H4 (cell line): ENCODE measurements at regions not wholly inside any gene's neighbourhood (a gene's known extent, or its start where the extent isn't known, plus 50 kb on each side); places are given as distances from the start of the nearest gene placed in this dataset.
A peak's percentile ranks its signal among the peaks of the same experiment; 100 is the strongest.

Source experiments
- DNase-seq: peaks from one replicate; pipeline ENCODE4 v3.0.0-alpha.2; 2015; ENCODE audit warnings: low spot score

GRCh38 chr13:21757763-21758162 is 86.9 kb downstream of the FGF9 start:
- DNase-seq = no peak

DNA sequence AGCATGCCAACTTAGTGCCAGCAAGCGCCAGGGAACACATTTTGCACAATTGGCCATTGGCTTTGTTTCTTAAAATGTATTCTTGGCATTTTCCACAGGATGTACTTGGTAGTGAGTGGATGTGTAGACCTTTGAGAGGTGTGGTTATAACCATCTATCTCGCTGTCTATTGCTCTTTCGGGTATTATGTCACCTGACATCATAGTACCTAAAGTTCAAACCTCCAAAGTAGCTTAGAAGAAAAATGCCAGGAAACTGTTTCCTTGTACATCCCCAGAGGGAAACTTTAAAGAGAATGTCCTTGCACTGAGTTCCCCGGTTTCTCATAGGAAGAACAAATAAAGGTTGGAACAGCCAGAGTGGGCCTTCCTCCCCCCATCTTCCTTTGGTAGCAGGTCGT is 87.6 kb downstream of the FGF9 start:
- DNase-seq = no peak

DNA sequence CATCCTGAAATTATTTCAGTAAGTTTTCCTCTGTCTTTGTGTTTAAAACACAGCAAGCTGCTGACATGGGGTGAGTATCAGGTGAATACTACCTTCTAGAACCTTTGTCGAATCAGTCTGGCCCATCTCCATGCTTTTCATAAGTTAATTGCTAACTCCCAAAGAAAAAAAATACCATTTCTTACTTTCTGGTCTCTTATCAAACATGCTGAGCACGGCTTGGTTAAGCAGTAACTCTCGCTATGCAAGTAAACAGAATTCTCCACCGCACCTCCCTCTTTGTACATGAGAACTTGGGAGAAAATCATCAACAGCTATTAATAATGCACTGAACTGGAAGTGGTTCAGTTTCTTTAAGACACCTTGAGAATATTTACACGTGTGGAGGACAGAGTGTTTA is 88.6 kb downstream of the FGF9 start:
- DNase-seq = no peak

DNA sequence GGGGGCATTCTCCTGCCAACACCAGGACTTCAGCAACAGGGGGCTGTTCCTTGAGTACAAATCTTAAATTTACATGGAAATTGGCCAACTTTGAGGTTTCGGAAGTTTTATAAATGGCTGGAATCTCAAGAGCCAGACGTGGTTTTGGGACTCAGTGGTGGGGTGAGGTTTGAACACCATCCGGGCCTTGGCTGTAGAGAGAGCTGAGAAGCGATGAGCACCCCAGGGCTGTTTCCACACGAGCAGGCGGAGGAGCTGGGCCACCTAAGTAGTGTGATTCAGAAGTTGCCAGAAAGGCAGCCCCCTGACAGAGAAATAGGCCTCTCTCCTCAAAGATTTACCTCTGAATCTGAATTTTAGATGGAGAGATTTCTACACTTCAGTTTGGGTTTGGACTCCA is 89.0 kb downstream of the FGF9 start:
- DNase-seq = no peak

DNA sequence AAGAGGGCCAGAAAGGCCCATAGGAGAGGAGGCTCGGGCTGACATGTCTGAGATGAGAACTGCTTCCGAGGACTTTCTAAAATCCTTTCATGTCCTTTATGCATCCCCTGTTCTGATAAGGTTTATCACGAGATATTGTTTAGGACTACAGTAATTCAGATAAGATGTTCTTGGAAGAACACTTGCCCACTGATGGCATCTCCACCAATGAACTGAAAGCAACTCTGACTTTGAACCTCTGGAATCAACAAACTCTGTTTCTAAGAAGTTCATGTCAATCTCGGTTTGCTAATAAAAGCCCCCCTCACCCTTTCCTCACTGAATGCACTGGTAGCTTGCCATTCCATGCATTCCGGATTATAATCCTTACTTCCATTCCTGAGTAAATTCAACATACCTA is 90.9 kb downstream of the FGF9 start:
- no peak for DNase-seq

- no peak for DNase-seq
Measured at GRCh38 chr13:21762512-21762911, 91.6 kb downstream of the FGF9 start.

GRCh38 chr13:21767032-21767431 is 96.2 kb downstream of the FGF9 start:
- no peak for DNase-seq

DNA sequence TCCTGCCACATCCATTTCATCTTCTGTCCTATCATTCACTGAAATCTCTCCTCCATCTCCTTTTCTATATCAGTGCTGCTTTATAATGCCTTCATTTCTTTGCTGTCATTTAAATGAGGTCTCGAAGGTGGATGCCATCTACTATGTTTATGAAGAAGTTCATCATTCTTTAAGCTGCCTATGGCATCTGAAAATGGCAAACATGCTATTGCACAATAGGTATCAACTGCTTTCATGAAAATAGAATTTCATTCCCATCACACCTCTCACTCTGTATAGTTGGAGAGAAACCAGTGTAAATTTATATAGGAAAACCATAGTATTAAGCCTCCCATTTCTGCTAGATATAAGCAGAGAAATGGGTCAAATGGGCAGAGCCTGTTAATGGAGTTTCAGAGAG is 100.2 kb downstream of the FGF9 start:
- DNase-seq = no peak

- no peak for DNase-seq
Measured at GRCh38 chr13:21777166-21777565, 106.3 kb downstream of the FGF9 start.

DNA sequence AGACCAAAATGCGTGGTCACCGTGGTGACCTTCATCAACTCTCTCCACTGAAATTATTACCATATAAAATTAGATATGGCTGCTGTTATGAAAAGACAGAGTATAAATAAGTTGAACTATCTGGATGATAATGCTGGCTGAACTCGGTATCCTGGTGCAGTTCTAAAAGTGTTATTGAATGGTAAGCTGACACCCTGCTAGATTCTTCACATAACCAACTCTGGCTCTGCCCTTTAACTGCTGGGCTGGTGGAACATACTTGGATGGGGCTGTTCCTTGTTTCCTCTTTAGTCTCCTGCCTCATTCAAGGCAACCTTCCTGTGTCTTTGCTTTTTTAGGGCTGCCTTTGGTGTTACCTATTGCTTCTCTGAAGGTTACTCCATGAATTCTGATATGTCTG is 106.9 kb downstream of the FGF9 start:
- DNase-seq = no peak

DNA sequence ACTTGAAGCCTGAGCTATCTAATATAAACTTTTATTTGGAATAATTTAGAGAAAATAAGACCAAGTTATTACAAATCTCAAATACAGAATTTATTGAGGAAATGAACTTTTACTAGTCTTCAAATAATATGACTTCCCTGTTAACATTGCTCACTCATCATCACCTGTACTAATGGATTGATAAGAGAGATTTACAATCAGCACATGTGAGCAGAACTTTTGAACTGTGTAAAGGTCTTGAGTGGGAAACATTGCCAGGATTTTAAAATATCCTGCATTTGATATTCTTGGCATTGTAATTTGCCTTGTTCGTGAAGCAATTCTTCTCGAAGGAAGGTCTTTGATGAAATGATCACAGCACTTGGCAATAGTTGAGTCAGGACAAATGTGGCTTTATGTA is 111.9 kb downstream of the FGF9 start:
- no peak for DNase-seq

DNA sequence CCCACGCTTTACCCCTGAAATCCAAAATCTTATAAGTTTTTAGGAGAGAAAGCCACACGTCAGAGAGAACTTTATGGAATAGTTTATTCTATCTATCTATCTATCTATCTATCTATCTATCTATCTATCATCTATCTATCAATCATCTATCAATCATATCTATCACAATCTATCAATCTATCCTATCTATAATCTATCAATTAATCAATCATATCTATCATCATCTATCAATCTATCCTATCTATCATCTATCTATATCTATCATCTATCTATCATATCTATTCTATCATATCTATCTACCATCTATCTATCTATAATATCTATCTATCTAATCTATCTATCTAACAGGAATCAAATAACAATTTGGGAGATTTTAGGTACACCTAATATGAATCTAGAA is 115.1 kb downstream of the FGF9 start:
- DNase-seq = no peak

- DNase-seq = no peak
Measured at GRCh38 chr13:21796066-21796465, 125.2 kb downstream of the FGF9 start.

DNA sequence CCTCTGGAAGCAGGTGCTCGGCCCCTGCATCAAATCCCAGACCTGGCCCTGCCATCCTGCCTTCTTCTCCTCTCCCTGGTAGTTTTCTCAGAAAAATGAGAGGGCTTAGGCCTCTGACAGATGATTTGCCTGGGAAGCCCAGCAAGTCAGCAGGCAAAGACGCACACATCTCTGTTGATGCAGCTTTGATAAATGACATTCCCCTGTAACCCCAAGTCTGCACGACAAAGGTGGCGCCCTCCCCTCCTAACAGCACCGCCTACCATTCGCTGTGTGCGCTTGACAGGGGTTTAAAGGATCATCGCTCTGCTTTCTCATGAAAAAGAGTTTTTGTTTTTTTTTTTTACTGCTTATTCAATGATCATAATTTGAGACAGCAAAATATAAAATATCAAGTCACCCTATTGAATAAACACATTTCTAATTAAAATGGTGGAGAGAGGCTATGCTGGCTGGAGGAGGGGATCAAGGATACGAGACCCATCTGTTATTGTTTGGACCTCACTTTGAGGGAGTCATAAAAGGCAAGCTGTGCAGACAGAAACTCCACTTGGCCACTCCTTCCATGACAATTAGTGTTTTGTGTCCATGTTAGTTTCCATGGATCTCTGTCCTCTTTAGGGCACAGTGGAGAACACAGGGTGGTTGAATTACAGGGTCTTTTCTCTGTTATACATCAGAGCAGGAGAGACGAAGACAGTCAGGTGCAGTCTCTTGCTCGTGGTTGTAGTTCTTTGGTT is 126.1 kb downstream of the FGF9 start:
- DNase-seq = no peak

GRCh38 chr13:21797736-21798135 is 126.9 kb downstream of the FGF9 start:
- DNase-seq = no peak

DNA sequence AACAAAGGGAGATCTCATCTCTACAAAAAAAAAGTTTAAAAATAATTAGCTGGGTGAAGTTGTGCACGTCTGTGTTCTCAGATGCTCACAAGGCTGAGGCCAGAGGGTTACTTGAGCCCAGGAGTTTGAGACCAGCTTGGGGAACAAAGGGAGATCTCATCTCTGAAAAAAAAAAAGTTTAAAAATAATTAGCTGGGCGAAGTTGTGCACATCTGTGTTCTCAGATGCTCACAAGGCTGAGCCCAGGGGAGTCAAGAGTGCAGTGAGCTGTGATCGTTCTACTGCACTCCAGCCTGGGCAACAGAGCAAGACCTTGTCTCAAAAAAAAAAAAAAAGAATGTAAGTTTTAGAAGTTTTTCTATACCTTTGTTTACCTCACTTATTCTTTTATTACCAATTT is 127.3 kb downstream of the FGF9 start:
- no peak for DNase-seq

- DNase-seq = no peak
Measured at GRCh38 chr13:21799671-21800070, 128.8 kb downstream of the FGF9 start.

- DNase-seq = no peak
Measured at GRCh38 chr13:21800837-21801616, 130.2 kb downstream of the FGF9 start.

DNA sequence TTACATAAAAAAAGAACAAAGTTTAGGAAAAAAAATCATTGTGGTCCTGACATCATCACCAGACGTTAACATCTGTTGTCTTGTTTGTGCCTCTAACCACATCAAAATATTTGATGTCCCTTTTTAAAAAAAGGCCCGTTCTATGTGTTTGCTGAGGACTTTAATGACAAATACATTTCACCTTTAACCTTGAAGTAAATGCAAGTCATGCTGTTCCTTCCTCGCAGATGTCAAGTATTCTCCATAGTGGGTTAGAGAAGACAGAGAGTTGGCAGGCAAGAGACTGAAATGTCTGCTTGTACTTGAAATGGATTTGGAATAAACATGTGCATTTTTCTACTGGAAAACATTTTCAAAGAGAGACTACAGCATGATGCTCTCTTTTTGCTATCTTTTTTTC is 134.9 kb downstream of the FGF9 start:
- no peak for DNase-seq

- DNase-seq = peak; percentile 71
Measured at GRCh38 chr13:21812192-21812626, 141.3 kb downstream of the FGF9 start.

- DNase-seq = no peak
Measured at GRCh38 chr13:21813110-21813509, 142.2 kb downstream of the FGF9 start.

DNA sequence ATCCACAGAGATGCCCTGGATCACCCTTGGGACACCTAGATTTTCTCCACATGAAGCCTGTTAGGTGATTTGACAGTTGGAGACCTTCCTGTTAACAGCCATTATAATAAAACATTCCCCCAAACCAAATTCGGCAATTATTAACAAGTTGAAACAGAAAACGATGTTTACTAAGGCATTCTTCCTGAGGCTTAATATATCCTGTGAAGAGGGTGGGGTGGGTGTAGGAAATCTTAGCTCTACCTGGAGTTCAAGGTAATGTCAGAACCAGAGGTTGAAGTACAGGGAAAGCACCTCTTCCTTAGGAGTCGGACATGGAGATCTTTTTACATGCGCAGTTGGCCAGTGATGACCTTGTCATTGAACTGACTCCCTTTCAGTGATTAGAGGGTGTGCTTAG is 143.0 kb downstream of the FGF9 start:
- DNase-seq = no peak

DNA sequence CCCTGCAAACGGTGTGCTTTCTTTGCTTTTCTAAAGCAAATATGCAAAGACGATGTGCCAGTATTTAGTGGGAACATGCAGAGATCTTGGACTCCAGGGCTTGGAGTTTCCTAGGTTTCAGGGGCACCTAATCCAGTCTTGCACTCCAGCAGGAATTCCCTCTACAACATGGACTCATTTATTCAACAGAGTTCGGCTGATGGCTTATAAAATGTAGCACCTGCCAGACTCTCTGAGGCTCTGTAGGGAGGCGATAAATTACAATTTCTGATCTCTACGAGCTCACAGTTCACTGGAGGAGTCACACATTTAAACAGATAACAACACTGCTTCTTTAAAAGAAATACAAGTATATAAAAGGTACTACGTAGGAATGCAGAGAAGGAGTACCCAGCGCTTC is 143.7 kb downstream of the FGF9 start:
- DNase-seq = no peak

DNA sequence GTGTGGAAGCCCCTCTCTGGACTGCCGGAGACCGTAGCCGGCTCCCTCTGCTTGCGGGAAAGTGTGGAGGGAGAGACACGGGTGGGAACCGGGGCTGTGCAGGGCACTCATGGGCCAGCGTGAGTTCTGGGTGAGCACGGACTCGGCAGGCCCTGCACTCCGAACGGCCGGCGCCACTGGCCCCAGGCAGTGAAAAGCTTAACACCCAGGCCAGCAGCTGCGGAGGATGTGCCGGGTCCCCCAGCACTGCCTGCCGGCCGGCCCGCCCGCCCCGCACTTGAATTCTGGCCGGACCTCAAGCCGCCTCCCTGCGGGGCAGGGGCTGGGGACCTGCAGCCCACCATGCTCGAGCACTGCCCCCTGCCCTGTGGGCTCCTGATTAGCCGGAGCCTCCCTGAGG is 147.0 kb downstream of the FGF9 start:
- DNase-seq = no peak
